ENCODE measurements at regions not wholly inside any gene's neighbourhood (a gene's known extent, or its start where the extent isn't known, plus 50 kb on each side); places are given as distances from the start of the nearest gene placed in this dataset.

DNA sequence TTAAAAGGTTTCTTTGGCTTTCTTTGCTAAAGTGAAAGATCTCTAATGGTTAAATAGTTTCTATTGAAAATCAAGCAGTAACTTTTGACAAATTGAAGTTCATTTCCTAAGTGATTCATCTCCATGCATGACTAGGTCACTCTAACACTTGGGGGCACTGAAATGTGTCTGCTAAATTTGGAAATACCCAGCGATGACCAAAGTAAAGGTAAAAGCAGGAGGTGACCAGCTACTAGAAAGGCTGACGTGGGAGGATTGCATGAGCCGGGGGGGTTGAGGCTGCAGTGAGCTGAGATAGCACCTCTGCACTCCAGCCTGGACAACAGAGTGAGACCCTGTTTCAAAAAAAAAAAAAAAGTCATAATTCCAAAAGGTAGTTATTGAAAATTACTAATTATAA lies 111.8 kb upstream of the GPR141 start:
- TF ChIP-seq, protein P1, sequence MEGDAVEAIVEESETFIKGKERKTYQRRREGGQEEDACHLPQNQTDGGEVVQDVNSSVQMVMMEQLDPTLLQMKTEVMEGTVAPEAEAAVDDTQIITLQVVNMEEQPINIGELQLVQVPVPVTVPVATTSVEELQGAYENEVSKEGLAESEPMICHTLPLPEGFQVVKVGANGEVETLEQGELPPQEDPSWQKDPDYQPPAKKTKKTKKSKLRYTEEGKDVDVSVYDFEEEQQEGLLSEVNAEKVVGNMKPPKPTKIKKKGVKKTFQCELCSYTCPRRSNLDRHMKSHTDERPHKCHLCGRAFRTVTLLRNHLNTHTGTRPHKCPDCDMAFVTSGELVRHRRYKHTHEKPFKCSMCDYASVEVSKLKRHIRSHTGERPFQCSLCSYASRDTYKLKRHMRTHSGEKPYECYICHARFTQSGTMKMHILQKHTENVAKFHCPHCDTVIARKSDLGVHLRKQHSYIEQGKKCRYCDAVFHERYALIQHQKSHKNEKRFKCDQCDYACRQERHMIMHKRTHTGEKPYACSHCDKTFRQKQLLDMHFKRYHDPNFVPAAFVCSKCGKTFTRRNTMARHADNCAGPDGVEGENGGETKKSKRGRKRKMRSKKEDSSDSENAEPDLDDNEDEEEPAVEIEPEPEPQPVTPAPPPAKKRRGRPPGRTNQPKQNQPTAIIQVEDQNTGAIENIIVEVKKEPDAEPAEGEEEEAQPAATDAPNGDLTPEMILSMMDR (IDR thresholded peaks at IDR 0.05): no peak
- TF ChIP-seq POLR2A (IDR thresholded peaks at IDR 0.05): no peak
